DND-41 (cell line): ENCODE measurements at regions not wholly inside any gene's neighbourhood (a gene's known extent, or its start where the extent isn't known, plus 50 kb on each side); places are given as distances from the start of the nearest gene placed in this dataset.

Experiments
- CTCF ChIP-seq: IDR thresholded peaks from 2 replicates; pipeline ENCODE4 v1.5.1; 2012; ENCODE audit warnings: borderline replicate concordance, low read length, moderate library complexity, mild to moderate bottlenecking; ENCODE audit not compliant: poor library complexity, severe bottlenecking; ENCODE audit errors: extremely low read depth
- EZH2 ChIP-seq: IDR thresholded peaks from 3 replicates; pipeline ENCODE4 v1.6.1; 2012; ENCODE audit warnings: borderline replicate concordance, low read depth, mild to moderate bottlenecking, moderate library complexity, low read length, inconsistent platforms; ENCODE audit not compliant: severe bottlenecking

GRCh38 chr5:90162324-90162723 lies 247.2 kb downstream of the CETN3 start:
- TF ChIP-seq EZH2 (no peak), CTCF (no peak)
